NCI-H2196 treated with DMSO at 0.1 percent for 48 hours (cell line): ENCODE measurements at regions not wholly inside any gene's neighbourhood (a gene's known extent, or its start where the extent isn't known, plus 50 kb on each side); places are given as distances from the start of the nearest gene placed in this dataset.
"Not testable (repeated sequence)": the region's sequence is repeated elsewhere in the genome, so short reads cannot be mapped to it uniquely, and the experiment has no call there.

Experiments used
- DNase-seq: peaks from one replicate; lab custom pipeline; 2025; ENCODE audit not compliant: unreplicated experiment; lab: John Stamatoyannopoulos, UW

DNA sequence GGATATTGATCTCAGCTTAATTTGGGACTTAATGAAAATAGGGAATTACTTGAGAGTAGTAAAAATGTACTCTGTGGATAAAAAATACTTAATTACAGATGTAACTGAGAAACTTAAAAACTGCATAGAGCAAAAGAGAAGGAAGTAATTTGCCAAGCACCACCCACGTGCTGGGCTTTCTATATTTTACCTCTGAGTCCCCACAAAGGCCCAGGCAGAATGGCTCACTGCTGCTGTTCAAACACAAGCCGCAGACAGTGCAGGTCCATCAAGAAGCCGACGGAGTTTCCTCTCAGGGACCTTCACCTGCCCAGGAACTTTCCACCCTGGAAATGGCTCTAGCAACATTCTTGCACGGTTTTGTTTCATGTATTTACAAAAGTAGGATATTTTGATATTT, 77.2 kb upstream of the TRPM1 start:
- no peak for DNase-seq

- no peak for DNase-seq
These were observed 78.2 kb upstream of the TRPM1 start for GRCh38 chr15:31179693-31180092.

DNA sequence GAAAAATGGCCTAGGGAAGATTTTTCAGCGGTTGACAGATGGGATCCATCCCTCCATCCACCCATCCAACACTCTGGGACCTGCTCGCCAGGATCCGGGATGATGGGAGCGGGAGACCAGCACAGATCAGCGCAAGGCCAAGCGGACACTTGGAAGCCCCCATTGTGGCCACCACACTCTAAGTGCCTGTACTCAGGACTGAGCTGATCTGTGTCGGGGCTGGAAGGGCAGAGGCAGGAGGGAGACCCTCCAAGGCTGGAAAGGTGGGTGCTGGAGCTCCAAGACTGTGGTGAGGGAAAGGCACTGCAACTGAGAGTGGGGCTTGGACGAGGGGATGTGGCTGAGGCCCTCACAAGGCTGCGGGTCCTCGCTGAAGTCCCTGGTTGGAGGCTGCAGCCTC, 91.8 kb upstream of the TRPM1 start:
- no peak for DNase-seq

- no peak for DNase-seq
These were observed 94.3 kb upstream of the TRPM1 start for GRCh38 chr15:31195871-31196270.

DNA sequence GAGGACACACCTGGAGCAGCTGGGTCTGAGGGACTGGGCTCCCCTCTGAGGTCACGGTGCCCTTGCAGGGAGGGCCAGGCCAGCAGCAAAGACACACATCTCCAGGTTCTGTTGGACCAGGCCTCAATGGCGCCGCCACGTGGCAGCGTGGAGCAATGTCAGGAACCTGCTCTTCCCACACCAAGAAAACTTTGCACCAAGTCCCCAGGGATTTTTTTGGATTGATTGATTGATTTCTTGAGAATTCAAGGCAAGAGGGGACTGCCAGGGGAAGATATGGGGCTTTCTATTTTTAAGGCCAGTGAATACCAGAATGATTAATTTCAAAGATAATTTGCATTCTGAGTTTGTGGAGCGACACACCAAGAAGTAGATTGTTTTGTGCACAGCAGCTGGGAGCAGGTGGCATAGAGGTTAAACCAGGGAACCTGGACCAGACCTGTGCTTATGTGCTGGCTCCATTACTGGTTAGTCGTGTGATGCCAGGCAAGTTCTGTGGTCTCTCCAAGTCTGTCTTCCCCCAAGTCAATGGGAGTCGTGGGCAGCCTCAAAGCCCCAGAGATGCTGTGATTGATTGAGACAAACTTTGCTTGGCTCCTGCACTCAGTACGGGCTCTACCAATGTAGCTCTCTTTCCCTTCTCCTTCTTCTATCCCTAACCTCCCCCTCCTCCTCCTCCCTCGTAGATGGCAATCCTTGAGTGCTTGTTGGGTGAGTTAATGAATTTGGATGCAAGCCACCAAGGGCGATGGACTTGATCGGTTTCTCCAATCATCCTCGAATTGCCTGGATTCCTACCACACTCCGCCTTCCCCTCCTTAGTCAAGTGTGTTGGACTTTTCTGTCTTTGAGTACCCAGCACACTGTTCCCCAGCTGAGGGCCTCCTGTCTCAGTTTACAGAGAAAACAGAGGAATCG, 96.2 kb upstream of the TRPM1 start:
- DNase-seq = no peak

GRCh38 chr15:31200735-31201151, 99.2 kb upstream of the TRPM1 start:
- DNase-seq = no peak

- no peak for DNase-seq
These were observed 101.4 kb upstream of the TRPM1 start for GRCh38 chr15:31202953-31203352.

DNA sequence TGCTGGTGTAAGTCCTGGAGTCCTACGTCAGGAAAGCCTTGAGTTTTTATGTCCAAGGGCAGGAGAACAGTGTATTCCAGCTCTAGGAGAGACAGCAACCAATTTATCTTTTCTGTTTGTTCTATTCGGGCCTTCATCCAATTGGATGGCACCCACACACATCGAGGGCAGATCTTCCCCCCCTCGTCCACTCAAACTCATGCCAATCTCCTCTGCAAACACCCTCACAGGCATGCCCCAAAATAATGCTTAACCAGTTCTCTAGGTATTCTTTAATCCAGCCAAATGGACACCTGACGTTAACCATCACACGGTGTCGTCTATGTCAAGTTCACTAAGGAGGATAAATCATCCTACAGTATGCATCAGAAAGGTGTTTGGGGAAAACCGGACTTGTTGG, 102.5 kb upstream of the TRPM1 start:
- no peak for DNase-seq

DNA sequence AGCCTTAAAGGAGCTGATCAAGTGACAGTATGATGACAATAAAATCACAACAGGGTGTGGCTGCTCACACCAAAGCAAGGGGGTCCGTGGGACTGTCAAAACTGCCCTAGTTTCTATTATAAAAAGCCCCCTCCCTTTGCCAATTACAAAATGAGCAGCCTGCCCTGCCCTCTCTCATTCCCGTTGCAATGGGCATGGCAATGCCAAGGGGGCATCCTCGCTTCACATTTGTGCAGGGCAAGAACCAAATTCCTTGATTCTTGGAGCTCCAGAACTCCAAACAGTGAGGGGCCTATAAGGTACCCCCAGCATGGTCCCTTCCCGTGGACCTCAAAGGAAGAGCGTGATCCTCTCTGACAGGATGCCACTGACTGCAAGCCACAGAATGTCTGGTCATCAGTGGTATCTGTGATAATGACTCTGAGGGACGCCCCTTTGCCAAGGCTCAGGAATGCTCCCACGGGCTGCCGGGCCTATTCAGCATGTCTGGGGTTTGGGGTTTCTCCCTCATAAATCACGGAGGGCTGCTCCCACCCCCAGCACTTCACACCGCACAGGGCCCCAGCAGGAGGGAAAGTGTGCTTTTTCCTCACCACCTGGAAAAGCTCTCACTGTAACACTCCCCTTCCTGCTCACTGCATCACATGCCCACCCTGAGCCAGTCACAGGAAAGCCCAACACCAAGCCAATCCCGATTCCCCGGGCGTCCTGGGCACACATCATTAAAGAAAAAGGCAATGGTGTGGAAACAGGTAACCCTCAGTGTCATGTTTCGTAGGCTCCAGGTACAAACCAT, 105.1 kb upstream of the TRPM1 start:
- DNase-seq = no peak

DNA sequence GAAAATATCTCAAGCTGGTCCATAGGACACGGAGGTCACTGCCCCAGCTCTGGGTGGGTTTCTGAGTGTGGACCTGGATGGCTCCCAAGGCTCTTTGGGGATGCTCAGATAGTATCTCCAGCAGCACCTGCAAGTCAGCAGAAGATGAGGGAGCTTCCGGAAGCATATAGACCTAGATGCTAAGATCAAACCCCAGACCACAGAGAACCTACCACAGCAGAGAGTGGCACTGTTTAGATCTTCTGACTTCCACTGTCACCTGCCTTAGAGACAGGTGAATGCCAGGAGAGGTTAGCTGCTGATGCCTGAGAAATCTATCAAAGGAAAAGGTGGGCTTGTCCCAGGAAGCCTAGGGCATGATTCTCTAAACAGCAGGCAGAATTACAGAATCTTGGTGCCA, 105.7 kb upstream of the TRPM1 start:
- no peak for DNase-seq

DNA sequence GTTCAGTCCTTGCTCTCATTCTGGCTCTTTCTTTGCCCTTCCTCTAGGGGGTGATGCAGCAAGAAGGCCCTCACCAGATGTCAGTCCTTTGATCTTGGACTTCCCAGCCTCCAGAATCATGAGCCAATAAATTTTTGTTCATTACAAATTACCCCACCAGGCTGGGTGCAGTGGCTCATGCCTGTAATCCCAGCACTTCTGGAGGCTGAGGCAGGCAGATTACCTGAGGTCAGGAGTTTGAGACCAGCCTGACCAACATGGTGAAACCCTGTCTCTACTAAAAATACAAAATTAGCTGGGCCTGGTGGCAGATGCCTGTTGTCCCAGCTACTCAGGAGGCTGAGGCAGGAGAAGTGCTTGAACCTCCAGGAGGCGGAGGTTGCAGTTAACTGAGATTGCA, 106.3 kb upstream of the TRPM1 start:
- DNase-seq = not testable (repeated sequence)

- no peak for DNase-seq
These were observed 107.3 kb upstream of the TRPM1 start for GRCh38 chr15:31208817-31209216.

DNA sequence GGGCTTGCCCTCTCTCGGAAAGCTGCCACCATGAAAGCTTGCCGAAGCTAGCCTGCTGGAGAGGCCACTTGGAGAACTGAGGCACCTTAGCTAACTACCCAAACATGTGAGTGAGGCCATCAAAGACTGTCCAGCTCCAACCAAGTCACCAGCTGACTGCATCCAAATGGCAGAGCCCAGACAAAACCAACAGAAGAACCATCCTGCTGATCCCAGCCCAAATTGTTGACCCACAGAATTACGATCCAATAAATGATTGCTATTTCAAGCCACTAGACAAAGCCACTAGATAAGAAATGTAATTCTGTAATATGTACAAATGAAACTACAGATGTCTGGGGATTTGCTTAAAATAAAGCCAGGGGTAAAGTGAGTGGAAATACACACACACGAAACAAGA, 109.8 kb upstream of the TRPM1 start:
- DNase-seq = no peak

DNA sequence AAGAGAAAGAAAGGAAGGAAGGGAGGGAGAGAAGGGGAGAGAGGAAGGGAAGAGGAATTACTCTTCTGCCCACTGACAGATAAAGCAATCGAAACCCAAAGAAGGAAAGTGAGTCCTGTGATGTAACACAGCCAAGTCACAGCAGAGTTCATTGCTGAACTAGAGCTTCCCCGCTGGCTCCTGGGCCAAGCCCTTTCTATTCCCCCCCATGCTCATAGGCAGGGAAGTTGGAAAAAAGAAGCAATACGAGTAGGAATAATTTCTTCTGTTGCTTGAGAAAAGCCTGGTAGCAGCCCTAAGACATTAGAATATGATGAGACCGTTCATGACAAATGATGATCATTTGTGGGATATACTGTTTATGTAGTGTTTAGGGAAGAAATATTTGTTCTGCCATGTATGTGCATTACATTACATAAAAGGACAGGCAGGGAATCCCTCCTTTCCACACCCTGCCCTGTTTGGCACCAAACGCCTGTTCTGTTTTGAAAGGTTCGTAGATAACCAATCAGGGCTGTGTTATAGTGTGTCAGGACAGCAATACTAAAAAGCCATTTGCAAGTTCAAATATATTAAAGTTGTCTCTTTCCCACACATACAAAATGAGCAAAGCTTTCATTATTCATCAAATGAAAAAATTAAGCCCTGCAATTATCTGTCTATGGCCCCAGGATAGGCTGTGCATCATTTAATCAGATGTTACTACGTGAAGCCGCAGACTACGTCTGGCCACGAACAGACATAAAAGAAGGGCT, 111.0 kb upstream of the TRPM1 start:
- DNase-seq = no peak

- DNase-seq = no peak
These were observed 112.3 kb upstream of the KLF13 start for GRCh38 chr15:31214158-31214863.

GRCh38 chr15:31214864-31215489, 111.7 kb upstream of the KLF13 start:
- no peak for DNase-seq

DNA sequence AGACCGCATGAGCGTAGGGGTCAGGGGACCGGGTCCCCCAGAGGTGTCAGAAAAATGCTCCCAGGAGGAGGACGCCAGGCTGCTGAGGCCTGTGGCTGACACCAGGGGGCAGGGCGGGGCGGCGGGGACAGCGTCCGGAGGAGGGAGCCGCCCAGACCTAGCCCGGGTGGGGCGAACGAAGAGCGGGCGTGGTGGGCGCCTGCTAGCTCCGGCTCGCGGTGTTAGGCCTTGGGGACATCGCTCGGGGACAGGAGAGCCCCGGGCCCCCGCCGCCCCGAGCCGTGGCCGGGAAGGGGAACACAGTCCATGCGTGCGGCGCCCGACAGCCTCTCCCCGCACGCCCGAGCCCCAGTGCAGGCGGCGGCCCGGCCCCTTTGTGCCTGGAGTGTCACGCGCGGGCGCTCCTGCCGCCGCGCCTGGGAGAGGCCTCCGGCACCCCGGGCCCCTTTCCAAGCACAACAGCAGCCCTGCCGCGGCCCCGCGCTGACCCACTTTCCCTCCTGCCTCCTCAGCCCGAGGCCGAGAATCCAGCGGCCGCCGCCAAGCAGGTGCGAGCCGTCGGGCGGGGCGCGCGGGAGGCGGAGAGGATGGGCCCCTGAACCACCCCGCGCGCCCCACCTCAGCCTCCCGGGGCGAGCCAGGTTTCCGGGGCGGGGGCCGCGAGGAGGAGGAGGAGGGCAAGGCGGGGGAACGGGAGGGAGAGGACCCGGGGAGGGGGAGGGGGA, 111.0 kb upstream of the KLF13 start:
- DNase-seq = peak; percentile 5

GRCh38 chr15:31216215-31216911, 110.3 kb upstream of the KLF13 start:
- peak; percentile 46 for DNase-seq

DNA sequence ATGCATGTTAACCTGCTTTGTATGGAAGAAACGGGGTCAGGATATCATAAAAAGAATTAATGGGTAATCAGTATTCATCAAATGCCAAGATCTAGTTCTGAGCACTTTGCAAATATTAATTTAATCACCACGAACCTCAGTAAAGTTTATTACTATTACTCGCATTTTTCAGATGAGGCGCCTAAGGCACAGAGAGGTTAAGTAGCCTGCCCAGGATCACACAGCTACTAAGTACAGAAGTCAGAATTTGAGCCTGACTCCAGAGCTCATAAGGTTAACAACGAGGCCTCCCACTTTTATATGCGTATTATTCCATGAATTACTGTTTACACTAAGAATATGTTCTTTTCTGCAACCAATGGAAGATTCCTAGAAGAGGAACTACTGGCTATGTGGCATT, 109.6 kb upstream of the KLF13 start:
- no peak for DNase-seq
